Panc1 (cell line): ENCODE measurements at regions not wholly inside any gene's neighbourhood (a gene's known extent, or its start where the extent isn't known, plus 50 kb on each side); places are given as distances from the start of the nearest gene placed in this dataset.

Source experiments
- ATAC-seq: fragments of 200-7000 bp; cut with Tn5 transposase; 2 replicates; pipeline ENCODE4 v1.9.1; 2020; ENCODE audit warnings: mild to moderate bottlenecking, moderate library complexity
- BruUV-seq: library from RNA; stranded (reverse); fragments of 400-500 nt; replicated peaks from 2 replicates; lab custom pipeline; 2021; lab: Mats Ljungman, UMichigan
- CTCF ChIA-PET: fragments of 300-600 bp; sonication (Branson Sonifier 250); formaldehyde crosslinking; loops from one replicate; lab custom pipeline; 2022; ENCODE audit warnings: antibody characterized with exemption; lab: Charles Lee
- POLR2A ChIA-PET: fragments of 300-600 bp; sonication (Branson Sonifier 250); formaldehyde crosslinking; loops from one replicate; lab custom pipeline; 2022; ENCODE audit warnings: antibody characterized with exemption; lab: Charles Lee
- DNase-seq: peaks from one replicate; pipeline ENCODE4 v3.0.0-alpha.2; 2010; ENCODE audit warnings: low read depth, low spot score
- H3K27ac ChIP-seq: 2 replicates; pipeline ENCODE4 v1.5.1; 2011; ENCODE audit warnings: mild to moderate bottlenecking, low read length, inconsistent platforms
- H3K27me3 ChIP-seq: fragments of 200-500 bp; sonication (Bioruptor generic); 2 replicates; pipeline ENCODE4 v1.6.0; 2014; ENCODE audit warnings: low read length, inconsistent platforms; ENCODE audit not compliant: control insufficient read depth, insufficient read depth
- H3K36me3 ChIP-seq: fragments of 200-500 bp; sonication (Bioruptor generic); 2 replicates; pipeline ENCODE4 v1.5.1; 2014; ENCODE audit warnings: inconsistent platforms, mild to moderate bottlenecking, low read length, moderate library complexity; ENCODE audit not compliant: control insufficient read depth, insufficient read depth
- H3K4me1 ChIP-seq: 2 replicates; pipeline ENCODE4 v1.5.1; 2011; ENCODE audit warnings: inconsistent platforms, mild to moderate bottlenecking, low read length, moderate library complexity; ENCODE audit not compliant: control insufficient read depth, insufficient read depth
- H3K4me3 ChIP-seq, 2 experiments: 2 replicates each; pipeline ENCODE4 v1.5.1; 2011 to 2012; ENCODE audit warnings: low read depth in 2 of 2, low read length in 2 of 2, mild to moderate bottlenecking in 2 of 2, inconsistent platforms in 1 of 2, moderate library complexity in 1 of 2
- H3K9me3 ChIP-seq: fragments of 200-500 bp; sonication (Bioruptor generic); 2 replicates; pipeline ENCODE4 v1.5.1; 2014; ENCODE audit warnings: low read depth, mild to moderate bottlenecking, inconsistent platforms, low read length, moderate library complexity; ENCODE audit not compliant: control insufficient read depth, insufficient read depth
- CTCF ChIP-seq: fragments of 450-650 bp; IDR thresholded peaks from 2 replicates; pipeline ENCODE4 v1.5.1; 2017; ENCODE audit warnings: mild to moderate bottlenecking
- POLR2AphosphoS5 ChIP-seq: IDR thresholded peaks from 2 replicates; pipeline ENCODE4 v1.6.1; 2012; ENCODE audit warnings: mild to moderate bottlenecking, low read depth, low read length, moderate library complexity
- REST ChIP-seq, 2 experiments: IDR thresholded peaks; 2 replicates each; pipeline ENCODE4 v1.6.1; 2011 to 2012; ENCODE audit warnings: low read depth in 2 of 2, control low read depth in 1 of 2, low read length in 1 of 2, mild to moderate bottlenecking in 1 of 2, moderate library complexity in 1 of 2; ENCODE audit not compliant: insufficient read depth in 1 of 2
- SIN3A ChIP-seq: IDR thresholded peaks from 2 replicates; pipeline ENCODE4 v1.6.1; 2012; ENCODE audit warnings: low read depth, mild to moderate bottlenecking, low read length, moderate library complexity, borderline replicate concordance; ENCODE audit not compliant: insufficient read depth
- TCF7L2 ChIP-seq: IDR thresholded peaks from 2 replicates; pipeline ENCODE4 v1.6.1; 2011; ENCODE audit warnings: mild to moderate bottlenecking, low read depth, low read length, inconsistent platforms
- in situ Hi-C: cut with HindIII; loops from 2 replicates; pipeline ENCODE4 v1.10.0; 2016; ENCODE audit warnings: low sequenced_read_pairs, low pct_unique_long_range_greater_than_20kb
- intact Hi-C: fragments of 100-400 bp; cut with micrococcal nuclease; formaldehyde crosslinking; loops from one replicate; pipeline ENCODE4 v1.10.0; 2022; ENCODE audit not compliant: unreplicated experiment

- no peak for DNase-seq
- ATAC-seq: no peak
- H3K4me3 ChIP-seq: no peak overlapping the region
- TF ChIP-seq TCF7L2 (no peak), REST (IDR thresholded peaks at IDR 0.05; ENCODE audit: insufficient read depth in 1 of 2, low read depth in 2 of 2, low read length in 1 of 2) (no peak), SIN3A (no peak), POLR2AphosphoS5 (no peak), CTCF (no peak)
- H3K4me1 ChIP-seq: no peaks in the 10 kb centered on the region
- POLR2A ChIA-PET: no interaction called here
- peaks cover 28% of the 10 kb centered on the region for H3K27me3 ChIP-seq
- H3K27ac ChIP-seq: no peak overlapping the region
- H3K9me3 ChIP-seq: no peaks in the 10 kb centered on the region
- in situ Hi-C loops (no loop called here), intact Hi-C loops (no loop called here)
- H3K36me3 ChIP-seq: no peaks in the 10 kb centered on the region; the same call in 1 of the 2 replicates
- BruUV-seq: no TSS peak
- CTCF ChIA-PET: no interaction called here
These were observed 193.3 kb upstream of the CSF3R start for GRCh38 chr1:36675931-36676562.

DNA sequence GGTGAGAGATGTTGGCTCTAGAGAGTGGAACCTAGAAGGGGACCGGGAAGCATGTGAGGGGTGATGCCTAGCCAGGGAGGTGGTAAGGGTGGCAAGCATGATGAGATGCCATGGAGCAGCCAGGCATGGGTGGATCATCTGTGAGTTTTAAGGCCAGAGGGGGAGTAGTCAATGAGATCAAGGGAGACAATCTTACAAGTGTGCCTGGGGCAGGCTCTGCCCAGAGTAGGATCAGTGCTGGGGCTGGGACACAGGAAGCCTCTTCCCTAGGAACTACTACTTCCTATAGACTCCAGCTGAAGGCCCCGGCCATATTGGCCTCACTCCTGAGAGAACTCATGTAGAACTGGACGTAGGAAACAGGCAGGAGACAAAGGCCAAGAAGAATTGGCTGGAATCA, 192.4 kb upstream of the CSF3R start:
- no peaks in the 10 kb centered on the region for H3K4me1 ChIP-seq
- CTCF ChIA-PET: no interaction called here

More for the DNA sequence above, 192.4 kb upstream of the CSF3R start:
- intact Hi-C loops: no loop called here
- ATAC-seq (no peak), DNase-seq (no peak)
- Histone ChIP-seq H3K27ac (no peak overlapping the region), H3K36me3 (no peaks in the 10 kb centered on the region; the same call in 1 of the 2 replicates), H3K9me3 (no peaks in the 10 kb centered on the region), H3K4me3 (no peak overlapping the region), H3K27me3 (peaks cover 21% of the 10 kb centered on the region)
- TF ChIP-seq SIN3A (no peak), REST (IDR thresholded peaks at IDR 0.05; ENCODE audit: insufficient read depth in 1 of 2, low read depth in 2 of 2, low read length in 1 of 2) (no peak), POLR2AphosphoS5 (no peak), CTCF (no peak), TCF7L2 (no peak)
- POLR2A ChIA-PET: no interaction called here
- BruUV-seq: no TSS peak
- in situ Hi-C loops: no loop called here
